Hypothalamus (tissue), 51 donors: ENCODE measurements at regions not wholly inside any gene's neighbourhood (a gene's known extent, or its start where the extent isn't known, plus 50 kb on each side); places are given as distances from the start of the nearest gene placed in this dataset.
"Not testable (repeated sequence)": the region's sequence is repeated elsewhere in the genome, so short reads cannot be mapped to it uniquely, and the experiment has no call there.

Experiments used
- DNase-seq, 51 donors: peaks; one replicate each; lab custom pipeline; 2025; lab: John Stamatoyannopoulos, UW

DNA sequence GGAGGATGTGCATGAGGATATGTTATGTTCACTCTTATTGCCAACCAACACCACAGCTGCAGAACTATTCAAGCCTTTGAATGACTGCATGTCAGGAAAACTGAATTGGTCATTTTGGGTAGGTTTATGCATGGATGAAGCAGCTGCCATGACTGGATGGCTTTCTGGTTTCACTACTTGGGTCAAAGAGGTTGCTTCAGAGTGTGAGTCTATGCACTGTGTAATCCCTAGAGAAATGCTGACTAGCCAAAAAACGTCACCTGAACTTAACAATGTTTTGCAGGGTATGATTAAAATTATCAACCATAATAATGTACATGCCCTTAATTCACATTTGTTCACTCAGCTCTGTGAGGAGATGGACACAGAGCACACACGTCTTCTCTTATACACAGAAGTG lies 206.7 kb upstream of the RBBP8 start:
- no peak for DNase-seq

DNA sequence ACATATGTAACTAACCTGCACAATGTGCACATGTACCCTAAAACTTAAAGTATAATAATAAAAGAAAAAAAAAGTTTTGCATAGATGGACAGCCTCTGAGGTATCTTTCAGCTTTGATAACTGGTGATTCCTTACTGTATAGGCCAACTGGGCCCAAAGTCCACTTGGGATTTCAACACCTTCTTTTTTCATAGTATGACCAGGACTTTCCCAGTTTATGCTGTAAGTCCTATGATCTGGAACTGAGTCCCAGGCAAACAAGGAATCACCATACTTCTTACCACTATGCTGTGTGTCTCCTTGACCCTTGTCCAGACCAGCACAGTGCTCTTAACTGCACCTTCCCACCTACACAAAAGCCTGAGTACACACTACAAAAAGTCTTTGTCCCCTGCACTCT lies 205.1 kb upstream of the RBBP8 start:
- DNase-seq = no peak

GRCh38 chr18:22728481-22729105 lies 204.5 kb upstream of the RBBP8 start:
- no peak for DNase-seq

GRCh38 chr18:22731398-22731797 lies 201.7 kb upstream of the RBBP8 start:
- no peak for DNase-seq

GRCh38 chr18:22734105-22734661 lies 198.9 kb upstream of the RBBP8 start:
- DNase-seq = no peak

GRCh38 chr18:22734791-22735627 lies 198.1 kb upstream of the RBBP8 start:
- no peak for DNase-seq

DNA sequence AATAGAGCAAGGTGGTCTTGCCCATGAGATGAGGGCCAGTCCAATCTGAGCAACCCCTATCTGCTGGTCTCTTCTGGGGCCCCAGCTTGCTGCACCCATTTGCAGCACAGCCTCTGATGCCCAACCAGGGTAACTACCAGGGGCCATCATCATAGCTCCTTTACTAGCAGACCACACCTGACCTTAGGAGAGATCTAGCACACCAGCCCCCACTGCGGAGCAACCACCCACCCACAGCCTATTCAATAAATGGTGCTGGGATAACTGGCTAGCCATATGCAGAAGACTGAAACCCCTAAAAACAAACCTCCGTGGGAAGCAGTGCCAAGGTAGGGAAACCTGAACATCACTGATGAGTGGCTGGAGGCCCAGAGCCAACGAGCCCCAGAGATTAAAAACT lies 196.1 kb upstream of the RBBP8 start:
- no peak for DNase-seq

DNA sequence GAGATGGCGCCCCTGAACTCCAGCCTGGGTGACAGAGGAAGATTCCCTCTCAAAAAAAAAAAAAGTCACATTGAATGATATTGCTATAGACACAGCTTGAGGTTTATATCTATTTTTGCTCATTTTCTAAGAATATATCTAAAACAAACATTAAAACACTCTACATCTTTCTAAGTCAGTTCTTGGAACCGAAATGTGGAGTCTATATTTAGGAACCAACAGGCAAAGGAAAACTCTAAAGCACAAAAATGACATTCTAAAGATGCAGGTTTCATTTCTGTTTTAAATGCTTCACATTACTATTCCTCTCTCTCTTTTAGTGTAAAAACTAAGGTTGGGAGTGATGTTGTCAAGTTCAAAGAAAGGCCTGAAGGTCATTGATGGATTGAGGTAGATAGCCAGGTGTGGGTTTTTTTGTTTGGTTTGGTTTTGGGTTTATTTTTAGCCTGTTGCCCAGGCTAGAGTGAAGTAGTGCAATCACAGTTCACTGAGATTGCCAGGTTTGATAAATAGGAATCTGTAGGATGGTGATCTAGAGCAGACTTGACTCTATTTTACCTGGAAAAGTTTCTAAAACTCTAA lies 194.0 kb upstream of the RBBP8 start:
- DNase-seq = no peak

- DNase-seq = no peak
These were observed 193.3 kb upstream of the RBBP8 start for GRCh38 chr18:22739789-22740188.

DNA sequence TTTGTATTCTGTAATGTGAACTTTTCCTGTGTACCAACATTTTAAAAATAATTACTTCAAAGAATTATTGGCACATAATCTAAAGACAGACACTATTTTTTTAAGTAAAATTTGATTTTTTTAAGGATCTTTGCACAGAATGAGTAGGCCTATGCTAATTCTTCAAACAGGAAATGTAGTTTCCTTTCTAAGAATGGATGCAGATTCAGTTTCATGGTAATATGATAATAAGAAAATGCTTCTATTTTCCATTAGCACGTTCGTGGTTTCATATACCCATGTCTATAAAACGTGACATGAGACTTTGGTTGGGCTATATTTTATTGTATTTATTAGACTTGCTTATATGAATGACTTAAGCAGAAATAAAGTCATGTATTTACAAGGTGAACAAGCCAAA lies 191.8 kb upstream of the RBBP8 start:
- no peak for DNase-seq

DNA sequence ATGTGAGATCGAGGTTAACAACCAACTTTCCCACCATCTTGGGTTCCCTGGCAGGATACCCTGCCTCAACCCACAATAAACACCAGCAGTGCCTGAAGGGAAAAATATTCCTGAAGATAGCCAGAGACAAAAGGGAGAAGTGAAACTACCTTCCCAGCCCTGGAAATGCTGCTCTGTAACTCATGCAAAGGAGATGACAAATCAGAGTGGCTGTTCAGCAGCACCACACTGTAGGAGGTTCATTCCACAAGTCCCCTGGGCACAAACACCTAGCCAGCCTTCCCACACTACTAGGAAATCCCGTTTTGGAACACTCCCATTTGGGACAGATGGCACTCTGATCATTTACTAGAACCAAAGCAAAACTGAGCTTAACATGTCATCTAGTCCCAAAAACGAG lies 190.7 kb upstream of the RBBP8 start:
- DNase-seq = no peak

DNA sequence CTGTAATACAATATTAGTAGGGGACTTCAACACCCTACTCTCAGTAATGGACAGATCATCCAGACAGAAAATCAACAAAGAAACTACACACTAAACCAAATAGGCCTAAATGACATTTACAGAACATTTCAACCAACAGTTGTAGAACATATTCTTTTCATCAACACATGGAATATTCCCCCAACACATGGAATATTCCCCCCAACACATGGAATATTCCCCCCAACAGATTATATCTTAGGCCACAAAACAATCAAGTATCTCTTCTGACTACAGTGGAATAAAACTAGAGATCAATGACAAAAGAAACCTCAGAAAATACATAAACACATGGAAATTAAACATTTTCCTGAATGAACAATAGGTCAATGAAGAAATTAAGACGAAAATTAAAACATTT lies 187.2 kb upstream of the RBBP8 start:
- DNase-seq = no peak

DNA sequence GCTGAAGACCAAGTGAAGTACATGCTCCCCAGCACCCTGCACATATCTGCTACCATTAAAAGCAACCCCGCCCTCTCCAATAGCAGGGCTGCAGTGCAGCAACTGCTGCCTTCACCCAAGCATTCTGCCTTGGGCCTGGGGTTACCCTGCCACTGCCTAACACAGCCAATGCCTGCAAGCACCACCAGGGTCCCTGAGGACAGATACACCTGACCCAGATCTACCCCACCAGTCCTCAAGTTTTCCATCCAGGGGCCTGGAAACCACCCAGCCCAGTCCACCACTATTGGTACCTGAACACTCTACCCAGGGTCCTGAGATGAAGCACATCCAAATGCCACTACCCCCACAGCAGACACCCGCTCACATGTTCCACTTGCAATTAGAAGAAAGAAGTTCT lies 181.1 kb upstream of the RBBP8 start:
- no peak for DNase-seq

DNA sequence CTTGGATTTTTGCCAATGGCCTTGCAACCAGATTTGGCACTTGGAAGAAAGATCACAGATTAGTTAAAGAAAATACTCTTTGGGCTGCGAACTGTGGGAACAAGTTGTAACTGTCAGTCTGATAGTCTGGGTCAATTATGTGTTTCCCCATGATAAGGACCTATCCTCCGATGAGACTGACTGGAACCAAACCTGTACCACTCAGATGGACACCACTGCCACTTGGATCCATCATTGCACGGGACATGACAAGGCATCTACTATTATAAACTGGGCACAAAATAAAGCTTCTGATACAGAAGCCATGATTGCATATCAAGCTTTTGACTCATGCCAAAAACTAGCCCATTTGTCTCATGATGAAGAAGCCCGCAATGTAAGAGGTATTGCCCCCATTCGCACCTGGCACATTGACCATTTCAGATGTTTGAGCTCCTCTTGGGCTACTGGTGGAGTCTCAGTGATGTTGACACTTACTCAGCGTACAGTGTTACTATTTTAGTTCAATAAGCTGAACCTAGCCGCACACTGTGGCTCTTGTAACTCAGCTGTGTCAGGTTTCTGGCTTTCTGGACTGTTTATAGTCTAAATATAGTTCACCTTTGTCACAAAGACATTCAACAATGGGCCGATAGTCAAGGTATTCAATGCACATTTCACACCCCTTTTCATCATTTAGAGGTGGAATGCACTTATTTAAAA lies 179.8 kb upstream of the RBBP8 start:
- DNase-seq = no peak

DNA sequence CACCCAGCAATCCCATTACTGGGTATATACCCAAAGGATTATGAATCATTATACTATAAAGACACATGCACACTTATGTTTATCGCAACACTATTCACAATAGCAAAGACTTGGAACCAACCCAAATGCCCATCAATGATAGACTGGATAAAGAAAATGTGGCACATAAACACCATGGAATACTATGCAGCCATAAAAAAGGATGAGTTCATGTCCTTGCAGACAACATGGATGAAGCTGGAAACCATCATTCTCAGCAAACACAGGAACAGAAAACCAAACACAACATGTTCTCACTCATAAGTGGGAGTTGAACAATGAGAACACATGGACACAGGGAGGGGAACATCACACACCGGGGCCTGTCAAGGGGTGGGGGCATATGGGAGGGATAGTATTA lies 169.1 kb upstream of the RBBP8 start:
- DNase-seq = not testable (repeated sequence)

DNA sequence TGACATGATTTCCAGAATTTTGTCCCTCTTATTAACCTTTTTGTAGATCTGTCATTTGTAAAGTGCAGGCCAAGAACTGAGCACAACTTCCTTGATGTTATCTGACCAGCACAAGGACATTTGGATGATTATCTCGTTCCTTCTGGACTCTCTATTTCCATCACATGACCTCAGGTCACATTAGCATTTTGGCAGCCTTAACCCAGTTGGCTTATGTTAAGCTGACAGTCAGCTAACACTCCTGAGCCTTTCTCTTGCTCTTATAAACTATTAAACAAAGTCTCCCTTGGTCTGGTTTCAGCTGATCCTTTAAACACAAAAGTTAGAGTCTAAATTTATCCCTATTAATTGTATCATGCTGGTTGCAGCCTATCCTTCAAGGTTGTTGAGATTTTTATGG lies 167.2 kb upstream of the RBBP8 start:
- no peak for DNase-seq

GRCh38 chr18:22767653-22768052 lies 165.5 kb upstream of the RBBP8 start:
- DNase-seq = no peak

DNA sequence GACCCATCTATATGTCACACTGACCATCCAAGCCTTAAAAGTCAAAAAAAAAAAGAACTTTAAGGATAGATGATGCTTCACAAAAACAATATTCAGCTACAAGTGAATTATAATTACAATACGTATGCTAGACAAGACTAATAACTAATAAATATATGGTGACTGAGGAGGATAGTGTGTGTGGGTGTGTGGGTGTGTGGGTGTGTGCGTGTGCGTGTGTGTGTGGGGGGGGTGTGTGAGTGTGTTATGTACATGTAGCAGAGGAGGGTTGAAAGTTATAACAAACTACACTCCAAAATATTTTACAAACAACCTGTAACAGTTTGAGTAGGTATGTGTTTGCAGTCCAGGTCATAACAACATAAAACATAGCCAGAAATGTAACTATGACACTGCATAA lies 159.2 kb upstream of the RBBP8 start:
- DNase-seq = no peak

- no peak for DNase-seq
These were observed 154.1 kb upstream of the RBBP8 start for GRCh38 chr18:22778996-22779395.

DNA sequence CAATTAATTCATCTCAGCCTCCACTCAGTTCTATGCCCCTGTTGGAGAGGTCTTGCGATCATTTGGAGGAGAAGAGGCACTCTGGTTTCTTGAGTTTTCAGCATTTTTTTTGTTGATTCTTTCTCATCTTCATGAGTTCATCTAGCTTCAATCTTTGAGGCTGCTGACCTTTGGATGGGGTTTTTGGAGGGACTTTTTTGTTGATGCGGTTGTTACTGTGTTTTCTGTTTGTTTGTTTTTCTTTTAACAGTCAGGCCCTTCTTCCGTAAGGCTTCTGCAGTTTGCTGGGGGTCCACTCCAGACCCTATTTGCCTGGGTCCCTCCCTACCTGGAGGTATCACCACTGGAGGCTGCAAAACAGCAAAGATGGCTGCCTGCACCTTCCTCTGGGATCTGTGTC lies 149.9 kb upstream of the RBBP8 start:
- no peak for DNase-seq

DNA sequence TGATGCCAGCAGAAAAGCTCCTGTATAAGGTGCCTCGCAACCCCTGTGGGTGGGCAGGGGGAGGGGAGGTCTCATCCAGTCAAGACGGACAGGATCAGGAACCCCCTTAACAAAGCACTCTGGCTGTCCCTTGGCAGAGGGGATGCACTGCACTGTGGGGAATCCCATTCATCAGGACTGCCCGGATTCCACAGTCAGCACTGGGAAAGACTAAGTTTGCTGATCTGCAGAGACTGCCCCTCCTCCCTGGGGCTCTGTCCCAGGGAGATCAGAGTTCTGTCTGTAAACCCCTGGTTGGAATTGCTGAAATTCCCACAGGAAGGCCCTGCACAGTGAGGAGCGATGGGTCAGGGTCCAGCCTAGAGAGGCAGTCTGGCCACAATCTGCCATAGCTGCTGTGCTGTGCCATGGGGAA lies 149.5 kb upstream of the RBBP8 start:
- DNase-seq = no peak
